ENCODE measurements at regions not wholly inside any gene's neighbourhood (a gene's known extent, or its start where the extent isn't known, plus 50 kb on each side); places are given as distances from the start of the nearest gene placed in this dataset.
A peak's percentile ranks its signal among the peaks of the same experiment; 100 is the strongest.

DNA sequence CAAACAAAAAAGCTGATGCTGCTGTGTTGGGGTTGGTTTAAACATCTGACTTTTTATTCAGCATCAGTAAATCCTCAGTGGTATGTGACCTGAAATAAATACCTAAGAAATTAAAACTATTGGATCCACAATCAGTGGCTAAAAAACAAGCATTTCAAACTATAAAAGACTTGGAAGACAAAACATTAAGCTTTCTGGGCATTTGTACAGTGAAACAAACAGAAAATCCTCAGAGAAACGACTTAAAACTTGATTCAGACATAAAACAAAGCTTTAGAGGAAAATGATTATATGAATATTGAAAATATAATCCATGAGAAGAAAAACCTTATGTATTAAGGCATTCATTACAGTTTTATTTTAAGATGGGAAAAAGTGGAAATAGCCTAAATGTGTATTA lies 213.3 kb upstream of the INTU start:
- TF ChIP-seq, protein P1, sequence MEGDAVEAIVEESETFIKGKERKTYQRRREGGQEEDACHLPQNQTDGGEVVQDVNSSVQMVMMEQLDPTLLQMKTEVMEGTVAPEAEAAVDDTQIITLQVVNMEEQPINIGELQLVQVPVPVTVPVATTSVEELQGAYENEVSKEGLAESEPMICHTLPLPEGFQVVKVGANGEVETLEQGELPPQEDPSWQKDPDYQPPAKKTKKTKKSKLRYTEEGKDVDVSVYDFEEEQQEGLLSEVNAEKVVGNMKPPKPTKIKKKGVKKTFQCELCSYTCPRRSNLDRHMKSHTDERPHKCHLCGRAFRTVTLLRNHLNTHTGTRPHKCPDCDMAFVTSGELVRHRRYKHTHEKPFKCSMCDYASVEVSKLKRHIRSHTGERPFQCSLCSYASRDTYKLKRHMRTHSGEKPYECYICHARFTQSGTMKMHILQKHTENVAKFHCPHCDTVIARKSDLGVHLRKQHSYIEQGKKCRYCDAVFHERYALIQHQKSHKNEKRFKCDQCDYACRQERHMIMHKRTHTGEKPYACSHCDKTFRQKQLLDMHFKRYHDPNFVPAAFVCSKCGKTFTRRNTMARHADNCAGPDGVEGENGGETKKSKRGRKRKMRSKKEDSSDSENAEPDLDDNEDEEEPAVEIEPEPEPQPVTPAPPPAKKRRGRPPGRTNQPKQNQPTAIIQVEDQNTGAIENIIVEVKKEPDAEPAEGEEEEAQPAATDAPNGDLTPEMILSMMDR (IDR thresholded peaks at IDR 0.05): no peak
- DNase-seq (ENCODE audit: low spot score) (no peak), ATAC-seq (ENCODE audit: low FRiP score) (no peak)

DNA sequence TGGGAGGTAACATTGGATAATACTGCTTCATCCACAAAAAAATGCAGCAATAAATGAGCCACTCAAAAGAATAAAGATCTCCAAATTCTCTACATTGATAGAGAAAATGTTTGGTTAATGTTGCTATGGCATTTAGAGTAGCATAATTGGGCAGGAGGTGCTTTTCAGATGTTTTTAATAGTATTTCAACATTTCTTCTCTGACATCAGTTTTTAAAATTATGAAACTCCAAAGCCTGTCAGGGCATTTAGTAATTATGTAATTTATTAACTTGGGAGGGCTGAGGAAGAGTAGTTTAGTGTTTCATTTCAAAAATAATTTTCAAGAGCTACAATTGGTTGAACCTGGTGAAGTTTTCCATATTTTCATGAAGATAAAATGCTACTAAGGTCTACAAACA lies 211.3 kb upstream of the INTU start:
- ATAC-seq (ENCODE audit: low FRiP score) (peak; percentile 62), DNase-seq (ENCODE audit: low spot score) (no peak)
- TF ChIP-seq, protein P1 (IDR thresholded peaks at IDR 0.05): no peak

DNA sequence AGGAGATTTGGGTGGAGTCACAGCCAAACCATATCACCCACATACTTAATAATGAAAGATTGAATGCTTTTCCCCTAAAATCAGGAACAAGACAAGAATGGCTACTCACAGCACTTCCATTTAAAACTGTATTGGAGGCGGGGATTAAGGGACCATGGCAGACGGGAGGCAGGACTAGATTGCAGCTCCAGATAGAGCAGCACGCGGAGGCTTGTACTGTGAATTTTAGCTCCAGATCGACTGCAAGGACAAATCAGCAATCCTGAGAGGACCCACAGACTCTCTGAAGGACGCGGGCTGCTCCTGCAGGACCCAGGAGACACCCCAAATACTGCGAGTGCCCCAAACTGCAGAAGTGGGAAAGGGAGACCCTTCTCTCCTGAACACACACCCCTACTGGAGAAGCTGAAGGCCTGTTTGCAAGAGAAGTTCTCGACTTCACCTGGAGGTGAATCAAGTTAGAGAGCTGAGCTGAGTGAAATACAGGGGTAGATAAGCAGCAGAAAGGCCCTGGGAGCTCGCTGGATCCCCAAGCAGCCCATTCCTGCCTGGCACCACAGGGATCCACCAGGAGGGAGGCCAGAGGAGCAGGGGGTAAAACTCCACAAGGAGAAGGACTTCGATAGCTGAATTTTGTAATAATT lies 207.4 kb upstream of the INTU start:
- no peak for ATAC-seq (ENCODE audit: low FRiP score)
- no peak for DNase-seq (ENCODE audit: low spot score)

DNA sequence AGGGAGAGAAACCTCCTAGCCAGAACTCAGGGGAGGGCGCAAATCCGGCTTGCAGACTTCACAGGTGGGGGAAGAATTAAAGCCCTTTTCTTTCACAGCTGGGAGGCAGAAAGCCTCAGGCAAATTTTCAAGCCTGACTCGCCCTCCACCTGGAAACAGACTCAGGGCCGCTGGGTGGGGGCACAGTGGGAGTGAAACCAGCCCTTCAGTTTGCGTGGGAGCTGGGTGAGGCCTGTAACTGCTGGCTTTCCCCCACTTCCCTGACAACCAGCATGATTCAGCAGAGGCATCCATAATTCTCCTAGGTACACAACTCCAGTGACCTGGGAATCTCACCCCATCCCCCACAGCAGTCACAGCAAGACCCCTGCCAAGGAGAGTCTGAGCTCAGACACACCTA lies 206.9 kb upstream of the INTU start:
- TF ChIP-seq, protein P1 (IDR thresholded peaks at IDR 0.05): no peak
- ATAC-seq (ENCODE audit: low FRiP score): peak; percentile 44
- DNase-seq (ENCODE audit: low spot score): no peak

More for the DNA sequence above, 207.4 kb upstream of the INTU start:
- TF ChIP-seq, protein P1 (IDR thresholded peaks at IDR 0.05): no peak

DNA sequence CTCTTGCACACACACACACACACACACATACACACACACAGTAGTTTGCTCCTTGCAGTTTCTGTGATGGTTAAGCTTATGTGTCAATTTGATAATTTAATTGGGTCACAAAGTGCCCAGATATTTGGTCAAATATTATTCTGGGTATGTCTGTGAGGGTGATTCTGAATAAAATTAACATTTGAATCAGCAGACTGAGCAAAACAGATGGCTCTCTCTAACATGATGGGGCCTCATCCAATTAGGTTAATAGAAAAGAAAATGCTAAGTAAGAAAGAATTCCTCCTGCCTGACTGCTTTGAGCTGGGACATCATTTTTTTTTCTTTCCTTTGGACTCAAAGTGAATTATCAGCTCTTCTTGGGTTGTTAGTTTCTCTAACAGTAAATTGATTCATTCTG lies 191.2 kb upstream of the INTU start:
- DNase-seq (ENCODE audit: low spot score) (no peak), ATAC-seq (ENCODE audit: low FRiP score) (no peak)
- TF ChIP-seq, protein P1 (IDR thresholded peaks at IDR 0.05): no peak

DNA sequence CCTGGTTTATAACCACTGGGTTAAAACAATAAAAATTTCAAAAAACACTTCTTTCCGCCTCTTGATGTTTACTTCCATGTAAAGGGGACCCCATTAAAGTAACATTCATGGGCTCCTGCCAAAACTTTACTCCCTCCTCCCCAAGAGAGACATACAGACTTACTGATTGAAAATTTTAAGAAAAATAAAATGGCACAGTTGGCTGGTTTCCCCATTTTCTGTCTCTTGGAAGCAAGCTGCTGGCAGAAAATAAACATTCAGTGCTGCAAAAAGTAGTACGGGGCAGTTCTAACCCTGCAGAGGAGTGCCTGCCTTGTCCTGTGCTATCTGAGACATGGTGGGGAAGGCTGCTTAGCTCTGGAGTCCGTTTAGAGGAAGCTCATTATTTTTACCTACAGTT lies 187.3 kb upstream of the INTU start:
- no peak for ATAC-seq (ENCODE audit: low FRiP score)
- TF ChIP-seq, protein P1 (IDR thresholded peaks at IDR 0.05): no peak
- DNase-seq (ENCODE audit: low spot score): no peak

DNA sequence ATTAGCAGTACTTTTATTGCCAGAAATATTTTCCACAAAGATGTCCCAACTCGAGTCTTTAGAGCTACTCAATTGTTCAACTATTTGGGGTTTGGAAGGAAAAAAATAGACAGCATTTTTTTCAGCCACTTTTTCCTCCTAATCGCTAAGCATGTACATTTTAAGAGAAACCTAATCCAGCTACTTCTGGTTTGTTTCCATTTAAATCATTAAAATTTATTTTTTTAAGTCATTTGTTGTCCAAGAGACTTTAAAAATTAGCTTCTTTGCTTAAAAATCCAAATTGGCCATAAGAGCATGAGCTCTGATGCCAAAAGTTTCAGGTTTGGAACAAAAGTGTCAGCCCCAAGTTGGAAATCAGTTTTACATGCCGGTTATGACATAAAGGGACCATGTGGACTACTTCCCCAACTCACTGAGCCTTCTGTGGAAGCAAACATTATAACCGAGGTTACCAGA lies 186.3 kb upstream of the INTU start:
- ATAC-seq (ENCODE audit: low FRiP score) (no peak), DNase-seq (ENCODE audit: low spot score) (no peak)
- TF ChIP-seq, protein P1 (IDR thresholded peaks at IDR 0.05): no peak

Data from omental fat pad (tissue), 3 donors.